ENCODE measurements at regions not wholly inside any gene's neighbourhood (a gene's known extent, or its start where the extent isn't known, plus 50 kb on each side); places are given as distances from the start of the nearest gene placed in this dataset.

- TF ChIP-seq CTCF (IDR thresholded peaks at IDR 0.05; ENCODE audit: poor library complexity) (no peak), EZH2 (IDR thresholded peaks at IDR 0.05; ENCODE audit: borderline replicate concordance) (no peak)
Observed at GRCh38 chr5:167575330-167575729, 716.1 kb upstream of the WWC1 start.

Measured in hepatocyte (in vitro differentiated cells).